Nucleus accumbens (tissue), 56 donors: ENCODE measurements at regions not wholly inside any gene's neighbourhood (a gene's known extent, or its start where the extent isn't known, plus 50 kb on each side); places are given as distances from the start of the nearest gene placed in this dataset.

Experiments used
- DNase-seq, 56 donors: peaks; one replicate each; lab custom pipeline; 2025; lab: John Stamatoyannopoulos, UW

- no peak for DNase-seq
Measured at GRCh38 chr9:108534741-108535140, 321.0 kb downstream of the ACTL7B start.

- no peak for DNase-seq
Measured at GRCh38 chr9:108530141-108530540, 325.6 kb downstream of the ACTL7B start.

GRCh38 chr9:108528231-108528630 lies 327.6 kb downstream of the ACTL7B start:
- no peak for DNase-seq

- DNase-seq: no peak
Measured at GRCh38 chr9:108526518-108526917, 329.3 kb downstream of the ACTL7B start.

- DNase-seq: no peak
Measured at GRCh38 chr9:108525186-108525585, 330.6 kb downstream of the ACTL7B start.

- DNase-seq: no peak
Measured at GRCh38 chr9:108521063-108521590, 334.7 kb downstream of the ACTL7B start.

- DNase-seq: no peak
Measured at GRCh38 chr9:108519437-108519836, 336.3 kb downstream of the ACTL7B start.

- DNase-seq: no peak
Measured at GRCh38 chr9:108517651-108518365, 338.0 kb downstream of the ACTL7B start.

GRCh38 chr9:108516391-108516790 lies 339.4 kb downstream of the ACTL7B start:
- no peak for DNase-seq

- no peak for DNase-seq
Measured at GRCh38 chr9:108515856-108516255, 339.9 kb downstream of the ACTL7B start.

- no peak for DNase-seq
Measured at GRCh38 chr9:108512426-108513173, 343.2 kb downstream of the ACTL7B start.

- no peak for DNase-seq
Measured at GRCh38 chr9:108511307-108511706, 344.5 kb downstream of the ACTL7B start.

- DNase-seq: no peak
Measured at GRCh38 chr9:108496846-108497245, 358.9 kb downstream of the ACTL7B start.

- DNase-seq: no peak
Measured at GRCh38 chr9:108489567-108489966, 366.2 kb downstream of the ACTL7B start.

GRCh38 chr9:108486831-108487230 lies 369.0 kb downstream of the ACTL7B start:
- DNase-seq: no peak

GRCh38 chr9:108484468-108484867 lies 371.3 kb downstream of the ACTL7B start:
- no peak for DNase-seq

- DNase-seq: no peak
Measured at GRCh38 chr9:108483676-108484075, 372.1 kb downstream of the ACTL7B start.

- DNase-seq: no peak
Measured at GRCh38 chr9:108479989-108480652, 375.7 kb downstream of the ACTL7B start.

GRCh38 chr9:108478431-108479332 lies 377.1 kb downstream of the ACTL7B start:
- DNase-seq: peak in 7 of 56 donors; percentile 1 to 44 (median 8)

GRCh38 chr9:108477529-108478006 lies 378.2 kb downstream of the ACTL7B start:
- no peak for DNase-seq
